ENCODE measurements at regions not wholly inside any gene's neighbourhood (a gene's known extent, or its start where the extent isn't known, plus 50 kb on each side); places are given as distances from the start of the nearest gene placed in this dataset.

DNA sequence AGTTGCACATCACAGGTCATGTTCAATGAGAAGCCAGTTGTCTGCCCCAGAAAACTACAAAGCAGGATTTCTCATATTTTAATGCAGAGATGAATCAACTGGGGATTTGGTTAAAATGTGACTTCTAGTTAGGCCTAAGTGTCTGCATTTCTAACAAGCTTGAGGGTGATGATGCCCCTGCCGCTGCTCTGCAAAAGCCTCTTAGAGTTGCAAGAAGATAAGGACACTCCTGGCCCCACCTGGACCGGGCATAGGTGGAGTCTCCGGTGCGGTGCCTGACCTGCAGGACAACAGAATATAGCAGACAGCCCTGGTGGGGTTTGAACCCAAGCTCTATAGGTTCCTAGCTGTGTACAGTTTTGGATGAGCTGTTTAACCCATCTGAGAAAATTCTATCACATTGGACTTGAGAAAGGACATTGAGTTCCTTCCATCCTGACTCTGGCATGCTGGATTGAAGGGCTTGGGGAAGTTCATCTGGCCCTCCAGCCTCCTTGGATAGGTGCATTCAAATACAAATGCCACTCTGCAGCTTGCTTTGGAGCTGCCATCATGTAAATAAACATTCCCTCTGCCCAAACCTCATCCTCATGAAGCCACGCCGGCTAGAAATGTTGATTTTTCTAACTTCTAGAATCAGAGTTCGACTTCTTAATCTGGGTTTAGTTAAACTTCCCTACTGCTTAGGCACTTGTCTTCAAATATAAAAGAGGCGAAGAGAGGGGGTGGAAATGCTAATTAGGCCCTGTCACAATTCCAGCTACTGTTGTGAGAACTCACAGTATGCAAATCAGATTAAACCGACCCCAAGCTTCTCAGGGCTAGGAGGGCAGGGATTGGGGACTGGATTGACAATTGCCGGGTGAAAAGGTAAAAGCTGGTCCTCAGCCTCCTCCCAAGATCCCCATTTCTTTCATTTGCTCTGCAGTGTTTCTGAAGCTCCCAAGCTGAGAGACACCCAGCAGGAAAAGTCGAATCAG lies 1225.6 kb downstream of the VRK1 start:
- in situ Hi-C loops (cut with MboI; ENCODE audit: low sequenced_read_pairs): no loop called here

DNA sequence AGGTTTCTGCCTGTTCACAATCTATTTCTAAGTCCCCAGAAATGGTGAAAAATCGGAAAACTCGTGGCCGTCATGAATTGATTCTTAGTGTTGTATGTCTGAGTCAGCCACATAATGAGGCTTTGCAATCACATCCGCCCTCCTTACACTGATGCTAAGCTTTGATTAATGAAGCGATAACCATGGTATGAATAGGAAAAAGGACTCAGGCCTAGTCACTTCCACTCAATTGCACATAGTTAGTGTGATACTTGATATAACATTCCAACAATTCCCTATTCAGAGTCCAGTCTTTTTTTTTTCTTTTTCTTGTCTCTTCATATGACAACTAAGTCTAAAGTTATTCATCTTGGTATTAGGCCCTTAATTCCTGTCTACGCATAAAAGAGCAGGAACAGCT lies 1231.0 kb downstream of the VRK1 start:
- in situ Hi-C loops (cut with MboI; ENCODE audit: low sequenced_read_pairs): no loop called here

DNA sequence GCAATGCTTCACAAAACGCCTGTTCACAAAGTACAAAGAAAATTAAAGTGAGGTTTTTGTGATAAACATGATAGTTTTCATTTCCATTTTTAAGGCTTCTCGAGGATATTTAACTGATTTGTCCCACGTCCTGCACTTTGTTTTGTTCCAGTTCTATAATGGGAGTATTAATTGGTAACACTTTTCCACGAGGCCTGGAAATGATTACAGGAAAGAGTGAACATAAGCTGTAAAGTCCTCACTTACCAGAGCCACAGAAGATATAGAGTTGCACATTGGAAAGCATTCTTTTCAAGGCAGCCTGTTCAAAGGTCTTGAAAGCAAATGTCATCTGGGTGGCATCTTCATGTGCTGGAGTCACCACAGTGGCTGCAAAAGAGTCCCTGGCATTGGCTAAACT lies 1236.6 kb downstream of the BCL11B start:
- in situ Hi-C loops (cut with MboI; ENCODE audit: low sequenced_read_pairs): no loop called here

DNA sequence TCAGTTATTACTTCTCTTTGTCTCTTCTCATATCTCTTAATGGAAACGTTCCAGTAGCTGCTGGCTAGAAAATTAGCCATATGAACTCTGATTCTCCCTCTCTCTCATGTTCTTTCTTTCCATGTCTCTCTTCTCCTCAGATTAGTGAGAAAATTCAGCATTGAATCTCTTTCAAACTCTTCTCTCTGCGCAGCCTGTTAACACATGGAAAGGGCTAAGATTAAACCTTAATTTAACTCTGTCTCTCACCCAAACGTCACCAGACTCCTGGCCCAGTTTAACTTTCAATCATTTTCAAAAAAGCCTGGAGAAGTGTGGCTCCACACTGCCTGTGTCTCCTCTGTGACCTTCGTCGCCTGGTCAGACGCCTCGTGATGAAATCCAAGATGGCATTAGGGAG lies 1234.2 kb downstream of the BCL11B start:
- in situ Hi-C loops (cut with MboI; ENCODE audit: low sequenced_read_pairs): no loop called here

DNA sequence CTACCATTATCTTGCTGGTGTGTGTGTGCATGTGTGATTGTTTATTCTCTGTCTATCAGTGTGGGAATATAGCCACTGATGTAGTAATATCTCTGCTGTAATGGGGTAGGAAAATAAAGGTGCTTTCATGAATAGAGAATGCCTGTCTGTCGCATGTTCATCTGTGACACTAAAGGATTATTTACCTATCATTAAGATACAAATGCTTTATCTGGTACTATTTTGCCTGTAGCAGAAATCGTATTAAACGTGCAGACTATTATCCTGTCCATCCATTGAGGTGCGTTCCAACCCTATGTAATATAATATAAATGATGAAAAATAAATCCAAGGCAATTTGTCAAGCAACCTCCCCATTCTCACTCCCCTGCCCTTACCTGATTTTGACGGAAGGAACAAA lies 1215.1 kb downstream of the BCL11B start:
- in situ Hi-C loops (cut with MboI; ENCODE audit: low sequenced_read_pairs): no loop called here

DNA sequence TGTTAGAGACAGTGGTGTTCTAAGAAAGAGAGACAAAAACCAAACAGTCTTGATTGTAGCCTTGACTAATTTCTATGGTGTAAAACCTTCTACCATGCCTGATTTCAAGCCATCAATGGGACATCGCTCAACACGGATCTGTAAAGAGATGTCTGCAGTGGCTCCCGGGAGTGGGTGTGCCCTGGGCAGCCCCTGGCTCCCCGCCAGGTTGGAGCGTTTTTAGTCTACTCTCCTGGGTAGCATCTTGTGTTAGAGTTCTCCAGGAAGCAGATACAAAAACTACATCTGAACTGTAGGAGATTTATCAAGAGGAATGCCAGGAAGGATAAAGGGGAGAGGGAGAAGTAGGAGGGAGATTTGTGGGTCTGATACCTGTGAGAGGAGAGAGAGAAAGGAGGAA lies 1212.9 kb downstream of the BCL11B start:
- in situ Hi-C loops (cut with MboI; ENCODE audit: low sequenced_read_pairs): no loop called here

DNA sequence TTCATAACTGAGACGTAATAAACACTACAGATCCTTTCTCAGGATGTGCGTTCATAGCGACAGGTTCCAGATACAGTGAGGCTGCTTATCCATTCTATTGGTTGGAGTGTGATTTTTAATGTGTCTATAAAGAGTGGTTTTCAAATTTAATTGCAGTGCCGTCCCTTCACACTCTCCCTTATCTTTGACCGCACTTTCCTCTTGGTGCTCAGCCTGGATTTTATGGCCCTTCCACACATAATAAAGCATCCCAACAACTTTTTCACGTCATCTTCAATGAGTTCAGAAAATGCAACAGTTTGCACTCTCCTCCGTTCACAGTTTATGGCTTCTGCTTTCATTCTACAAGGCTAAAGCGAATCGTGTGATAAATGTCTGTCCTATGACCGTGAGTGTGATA lies 1209.9 kb downstream of the BCL11B start:
- in situ Hi-C loops (cut with MboI; ENCODE audit: low sequenced_read_pairs): no loop called here

DNA sequence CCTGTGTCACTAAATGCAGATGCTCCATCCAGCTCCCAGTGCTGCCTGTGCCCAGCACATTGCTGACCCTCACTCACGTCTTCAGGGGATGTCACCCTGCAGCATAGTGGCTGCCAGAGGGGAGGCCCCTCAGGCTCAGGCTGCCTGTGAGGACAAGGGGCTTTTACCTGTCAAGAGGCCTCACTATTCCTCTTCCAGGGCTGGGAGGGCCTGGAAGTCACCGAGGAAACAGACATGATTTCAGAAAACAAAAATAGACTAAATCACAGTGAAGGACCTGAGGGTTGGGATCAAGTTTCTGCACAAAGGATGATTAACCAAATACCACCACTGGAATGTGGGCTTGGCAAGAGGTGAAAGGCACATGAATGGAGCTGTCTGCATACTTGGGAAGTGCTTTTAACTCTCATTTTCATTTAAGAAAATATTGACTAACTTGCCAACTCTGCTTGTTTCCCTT lies 1202.3 kb downstream of the BCL11B start:
- in situ Hi-C loops (cut with MboI; ENCODE audit: low sequenced_read_pairs): no loop called here

DNA sequence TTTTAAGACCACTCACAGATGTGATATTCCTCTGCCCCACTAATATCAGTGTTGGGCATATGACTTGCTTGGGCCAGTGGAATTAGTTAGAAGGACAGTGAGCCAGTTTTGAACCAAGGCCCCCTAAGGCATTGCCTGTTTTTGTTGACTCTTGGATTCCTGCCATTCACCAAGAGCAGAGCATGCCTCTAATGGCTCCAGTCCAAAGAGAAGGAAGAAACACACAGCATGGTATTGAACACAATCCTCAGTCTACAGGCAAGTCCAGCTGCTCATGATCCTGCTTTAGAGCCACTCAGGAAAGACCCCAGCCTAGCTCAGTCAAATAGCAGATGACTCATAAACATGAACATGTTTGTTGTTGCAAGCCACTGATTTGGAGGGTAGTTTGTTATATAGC lies 1201.5 kb downstream of the BCL11B start:
- in situ Hi-C loops (cut with MboI; ENCODE audit: low sequenced_read_pairs): no loop called here

DNA sequence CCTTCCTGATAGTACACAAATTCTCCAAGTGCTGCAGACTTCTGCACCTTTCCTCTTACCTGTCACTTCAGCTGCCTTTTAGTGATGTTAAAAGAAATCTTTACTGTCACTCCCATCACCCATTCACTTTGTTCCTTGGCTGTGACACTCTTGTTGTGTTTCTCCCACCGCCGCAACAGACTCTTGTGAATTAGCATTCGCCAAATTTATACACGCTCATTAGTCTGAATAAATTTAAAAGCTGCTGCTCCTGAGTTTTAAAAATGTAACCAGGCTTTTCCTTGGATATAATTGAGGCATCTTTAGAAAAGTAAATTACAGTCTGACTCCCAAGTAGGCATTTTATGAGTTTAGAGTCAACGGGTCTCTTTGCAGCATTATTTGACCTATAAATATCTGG lies 1197.9 kb downstream of the BCL11B start:
- in situ Hi-C loops (cut with MboI; ENCODE audit: low sequenced_read_pairs): no loop called here

DNA sequence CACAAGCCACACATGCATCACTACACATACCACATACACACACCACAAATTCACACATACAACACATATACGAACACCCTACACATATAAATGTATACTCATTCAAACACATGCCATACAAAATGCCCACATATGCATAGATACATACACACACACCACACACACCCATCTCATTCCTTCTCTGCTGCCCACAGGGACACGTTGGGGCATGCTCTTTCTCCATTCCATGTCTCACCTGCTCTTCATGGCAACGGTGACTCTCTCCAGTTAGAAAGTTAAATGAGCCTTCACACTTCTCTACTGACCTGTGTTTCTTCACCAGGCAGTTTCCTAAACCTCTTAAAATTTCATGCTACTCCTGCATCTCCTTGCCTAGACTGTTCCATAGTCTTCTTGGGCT lies 1194.8 kb downstream of the BCL11B start:
- in situ Hi-C loops (cut with MboI; ENCODE audit: low sequenced_read_pairs): no loop called here

DNA sequence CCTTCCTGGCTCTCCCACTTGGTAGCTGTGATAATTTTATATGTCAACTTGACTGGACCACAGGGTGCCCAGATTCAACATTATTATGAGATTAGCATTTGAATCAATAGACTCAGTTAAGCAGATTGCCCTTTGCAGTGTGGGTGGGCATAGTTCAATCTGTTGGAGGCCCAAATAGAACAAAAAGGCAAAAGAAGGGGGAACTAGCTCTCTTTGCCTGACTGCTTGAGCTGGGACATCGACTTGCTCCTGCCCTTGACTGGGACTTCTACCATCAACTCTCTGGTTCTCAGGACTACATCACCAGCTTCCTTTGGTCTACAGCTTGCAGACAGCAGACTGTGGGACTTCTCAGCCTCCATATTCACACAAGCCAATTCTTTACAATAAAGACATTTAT lies 1189.2 kb downstream of the BCL11B start:
- in situ Hi-C loops (cut with MboI; ENCODE audit: low sequenced_read_pairs): no loop called here

DNA sequence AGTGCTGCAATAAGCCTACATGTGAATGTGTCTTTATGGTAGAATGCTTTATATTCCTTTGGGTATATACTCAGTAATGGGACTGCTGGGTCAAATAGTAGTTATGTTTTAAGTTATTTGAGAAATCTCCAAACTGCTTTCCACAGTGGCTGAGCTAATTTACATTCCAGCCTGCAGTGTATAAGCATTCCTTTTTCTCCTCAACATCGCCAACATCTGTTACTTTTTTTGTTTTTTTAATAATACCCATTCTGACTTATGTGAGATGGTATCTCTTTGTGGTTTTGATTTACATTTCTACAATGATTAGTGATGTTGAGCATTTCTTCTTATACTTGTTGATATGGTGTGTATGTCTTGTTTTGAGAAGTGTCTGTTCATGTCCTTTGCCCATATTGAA lies 1186.2 kb downstream of the BCL11B start:
- in situ Hi-C loops (cut with MboI; ENCODE audit: low sequenced_read_pairs): no loop called here

DNA sequence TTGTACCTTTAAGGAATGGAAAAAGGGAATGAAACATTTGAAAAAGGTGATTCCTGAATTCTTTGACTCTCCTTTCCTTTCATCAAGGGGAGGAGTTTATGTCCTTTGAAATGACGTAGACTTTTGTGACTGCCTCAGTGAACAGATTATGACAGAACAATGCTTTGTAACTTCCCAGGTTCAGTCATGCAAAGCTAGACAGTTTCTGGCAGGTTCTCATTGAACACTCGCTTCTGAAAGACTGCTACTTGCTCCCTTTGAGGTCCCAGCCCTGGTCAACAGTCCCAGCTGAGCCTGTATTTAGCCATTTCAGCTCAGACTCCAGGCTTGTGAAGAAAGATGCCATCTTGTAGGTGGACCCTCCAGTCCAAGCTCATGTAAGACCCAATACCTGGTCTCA lies 1178.9 kb downstream of the BCL11B start:
- in situ Hi-C loops (cut with MboI; ENCODE audit: low sequenced_read_pairs): no loop called here

DNA sequence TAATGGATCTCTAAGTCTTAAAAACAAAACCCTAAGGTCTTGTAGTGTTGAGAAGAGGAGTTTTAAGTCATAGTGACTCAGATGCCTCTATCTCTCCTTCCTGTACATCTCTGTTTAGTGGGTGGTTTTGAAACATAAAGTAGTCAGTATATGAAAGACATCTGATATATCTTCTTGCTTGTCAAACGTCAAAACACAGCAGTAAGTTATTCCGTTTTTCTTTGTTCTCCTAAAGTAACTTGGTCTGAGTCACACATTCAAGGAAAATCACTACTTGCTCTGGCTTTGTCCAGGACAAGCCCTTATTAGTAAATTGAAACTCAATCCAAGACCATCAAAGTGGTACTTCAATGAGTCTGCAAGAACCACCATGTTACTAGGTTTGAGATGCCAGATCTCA lies 1172.5 kb downstream of the BCL11B start:
- in situ Hi-C loops (cut with MboI; ENCODE audit: low sequenced_read_pairs): no loop called here

DNA sequence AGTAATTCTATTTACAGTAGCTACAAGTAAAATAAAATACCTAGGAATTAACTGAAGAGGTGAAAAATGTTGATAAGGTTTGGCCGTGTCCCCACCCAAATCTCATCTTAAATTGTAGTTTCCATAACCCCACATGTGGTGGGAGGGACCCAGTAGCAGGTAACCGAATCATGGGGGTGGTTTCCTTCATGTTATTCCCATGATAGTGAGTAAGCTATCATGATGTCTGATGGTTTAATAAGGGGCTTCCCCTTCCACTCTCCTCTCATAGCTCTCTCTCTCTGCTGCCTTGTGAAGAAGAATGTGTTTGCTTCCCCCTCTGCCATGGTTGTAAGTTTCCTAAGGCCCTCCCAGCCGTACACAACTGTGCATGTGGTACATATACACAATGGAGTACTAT lies 1170.7 kb downstream of the BCL11B start:
- in situ Hi-C loops (cut with MboI; ENCODE audit: low sequenced_read_pairs): no loop called here

DNA sequence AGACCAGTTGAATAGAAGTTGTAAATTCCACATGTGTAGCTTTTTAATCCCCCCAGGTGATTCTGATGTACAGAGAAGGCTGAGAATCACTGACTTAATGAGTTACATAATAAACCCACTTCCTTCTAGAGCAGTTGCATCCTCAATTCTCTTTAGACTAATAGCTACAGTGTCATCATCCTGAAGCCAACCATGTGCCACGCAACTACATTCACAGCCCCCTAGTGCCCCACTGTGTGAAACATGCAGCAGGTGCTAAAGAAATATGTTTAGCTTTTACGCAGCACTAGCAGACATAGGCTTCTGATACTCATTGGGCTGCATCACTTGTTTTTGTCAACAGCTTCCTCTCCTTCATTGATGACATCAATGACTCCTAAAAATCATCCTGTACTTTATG lies 1168.3 kb downstream of the BCL11B start:
- in situ Hi-C loops (cut with MboI; ENCODE audit: low sequenced_read_pairs): no loop called here

DNA sequence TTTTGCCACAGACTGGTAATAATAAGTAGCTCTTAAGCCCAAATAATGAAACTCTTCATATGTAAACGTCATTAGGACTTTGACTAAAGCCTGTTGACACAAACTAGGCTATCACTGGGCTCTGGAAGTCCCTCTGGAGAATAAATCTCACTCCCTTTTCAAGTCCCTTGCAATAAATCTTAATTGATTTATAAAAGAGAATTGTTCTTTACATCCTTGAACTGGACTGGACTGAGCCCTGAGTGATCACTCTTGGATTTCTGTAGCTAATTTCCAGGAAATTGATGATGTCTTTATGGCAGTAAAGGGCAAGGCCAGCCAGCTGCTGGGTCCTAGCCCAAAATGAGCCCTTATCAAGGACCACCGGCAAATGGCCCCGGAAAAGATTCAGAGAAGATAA lies 1162.7 kb downstream of the BCL11B start:
- in situ Hi-C loops (cut with MboI; ENCODE audit: low sequenced_read_pairs): no loop called here

DNA sequence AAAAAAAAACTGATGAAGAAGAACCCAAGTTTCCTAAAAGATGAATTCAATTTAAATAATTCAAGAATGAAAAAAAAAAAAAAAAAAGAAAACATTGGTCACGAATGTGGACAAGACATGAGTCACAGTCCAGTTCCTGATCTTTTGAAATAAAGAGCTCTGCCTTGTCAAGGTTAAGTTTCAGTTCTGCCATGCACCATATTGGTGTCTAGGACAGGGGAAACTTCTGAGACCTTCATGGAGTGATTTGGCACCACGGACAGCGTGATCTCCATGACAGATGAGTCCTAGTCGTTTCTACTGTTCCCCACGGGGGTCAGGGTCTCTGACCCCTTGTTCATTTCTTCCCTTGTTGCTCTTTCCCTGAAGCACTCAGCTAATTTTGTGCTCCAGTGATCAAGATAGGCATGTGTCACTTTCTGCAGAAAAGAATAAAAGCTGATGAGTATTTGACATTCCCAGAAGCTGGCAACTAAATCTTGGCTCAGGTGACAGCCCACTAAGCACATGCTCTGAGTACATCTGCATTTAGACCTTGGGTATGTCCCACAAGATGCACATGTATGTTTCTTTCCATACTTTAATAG lies 1159.7 kb downstream of the BCL11B start:
- in situ Hi-C loops (cut with MboI; ENCODE audit: low sequenced_read_pairs): no loop called here

DNA sequence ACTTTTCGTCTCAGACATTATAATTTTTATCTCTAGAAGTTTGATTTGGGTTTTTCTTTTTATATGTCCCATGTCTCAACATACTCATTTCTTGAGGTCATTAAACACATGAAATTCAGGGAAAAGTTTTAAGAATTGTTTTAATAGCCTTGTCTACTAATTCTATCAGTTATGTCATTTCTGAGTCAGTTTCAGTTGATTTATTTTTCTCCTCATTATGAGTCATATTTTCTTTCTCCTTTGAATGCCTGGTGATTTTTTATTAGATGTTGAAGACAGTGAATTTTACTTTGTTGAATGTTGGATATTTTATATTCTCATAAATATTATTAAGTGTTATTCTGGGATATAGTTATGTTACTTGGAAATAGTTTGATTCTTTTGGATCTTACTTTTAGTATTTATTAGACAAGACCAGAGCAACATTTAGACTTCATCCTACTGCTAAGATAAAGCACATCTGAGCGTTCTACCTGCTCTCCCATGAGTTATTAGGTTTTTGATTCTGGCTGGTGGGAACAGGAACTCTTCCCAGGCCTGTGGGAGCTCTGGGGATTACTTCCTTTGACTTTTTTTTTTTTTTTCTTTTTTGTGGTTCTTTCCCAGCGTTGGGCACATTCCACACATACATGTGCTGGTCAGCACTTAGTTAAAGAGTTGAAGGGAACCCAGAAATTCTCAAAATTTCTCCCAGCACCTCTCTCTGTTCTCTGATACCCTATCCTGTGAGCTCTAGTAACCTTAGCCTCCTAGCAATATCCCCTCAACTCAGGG lies 1157.7 kb downstream of the BCL11B start:
- in situ Hi-C loops (cut with MboI; ENCODE audit: low sequenced_read_pairs): no loop called here

DNA sequence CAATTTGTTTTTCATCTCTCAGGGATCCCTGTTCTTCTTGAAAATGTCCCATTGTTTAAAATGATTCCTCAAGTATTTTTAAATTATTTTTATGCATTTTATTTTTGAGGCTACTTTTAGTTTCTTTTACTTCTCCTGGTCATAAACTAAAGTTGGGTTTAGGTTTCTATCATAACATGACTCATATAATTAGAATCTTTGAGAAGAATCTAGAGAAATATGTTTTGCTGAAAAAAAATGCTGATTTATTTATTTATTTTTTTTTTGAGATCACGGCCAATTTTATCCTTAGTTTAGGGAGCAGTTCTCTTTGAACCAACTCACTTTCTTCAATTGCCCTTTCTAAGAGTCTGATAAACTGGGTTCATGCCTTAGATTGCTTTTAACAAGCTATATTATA lies 1157.1 kb downstream of the BCL11B start:
- in situ Hi-C loops (cut with MboI; ENCODE audit: low sequenced_read_pairs): no loop called here

DNA sequence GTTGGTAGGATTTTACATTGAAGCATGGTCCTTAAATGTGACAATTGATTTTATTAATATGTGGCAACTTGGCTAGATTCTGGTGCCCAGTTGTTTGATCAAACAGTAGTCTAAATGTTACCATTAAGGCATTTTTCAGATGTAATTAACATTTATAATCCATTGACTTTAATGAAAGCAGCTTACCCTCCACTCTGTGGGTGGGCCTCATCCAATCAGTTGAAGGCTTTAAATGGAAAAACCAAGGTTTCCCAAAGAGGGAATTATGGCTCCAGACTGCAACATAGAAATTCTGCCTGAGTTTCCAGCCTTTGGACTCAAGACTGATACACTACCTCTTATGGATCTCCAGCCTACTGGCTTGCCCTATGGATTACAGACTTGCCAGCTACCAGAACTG lies 1153.2 kb downstream of the BCL11B start:
- in situ Hi-C loops (cut with MboI; ENCODE audit: low sequenced_read_pairs): no loop called here

All from HL-60/S4 (cell line).